H9 (cell line): ENCODE measurements at regions not wholly inside any gene's neighbourhood (a gene's known extent, or its start where the extent isn't known, plus 50 kb on each side); places are given as distances from the start of the nearest gene placed in this dataset.
"Not testable (repeated sequence)": the region's sequence is repeated elsewhere in the genome, so short reads cannot be mapped to it uniquely, and the experiment has no call there.

Experiments used
- DNase-seq: peaks from one replicate; pipeline ENCODE4 v3.0.0-alpha.2; 2017
- H2AFZ ChIP-seq: one replicate; pipeline ENCODE4 v1.6.1; 2013; ENCODE audit warnings: mild to moderate bottlenecking, low read length, control low read depth, moderate library complexity
- H2AK5ac ChIP-seq: 2 replicates; pipeline ENCODE4 v1.6.1; 2013; ENCODE audit warnings: low read length, control low read depth, mixed read lengths; ENCODE audit not compliant: insufficient read length
- H2BK120ac ChIP-seq: one replicate; pipeline ENCODE4 v1.6.1; 2013; ENCODE audit warnings: low read depth, mild to moderate bottlenecking, low read length, control low read depth, inconsistent platforms; ENCODE audit not compliant: poor library complexity, severe bottlenecking
- H2BK12ac ChIP-seq: 2 replicates; pipeline ENCODE4 v1.6.1; 2013; ENCODE audit warnings: low read length, control low read depth, mixed read lengths, low read depth; ENCODE audit not compliant: insufficient read length
- H2BK15ac ChIP-seq: 2 replicates; pipeline ENCODE4 v1.6.1; 2013; ENCODE audit warnings: low read depth, low read length, control low read depth
- H2BK20ac ChIP-seq: one replicate; pipeline ENCODE4 v1.6.1; 2013; ENCODE audit warnings: low read depth, mild to moderate bottlenecking, low read length, control low read depth, inconsistent platforms; ENCODE audit not compliant: poor library complexity, severe bottlenecking
- H2BK5ac ChIP-seq: 2 replicates; pipeline ENCODE4 v1.6.1; 2013; ENCODE audit warnings: low read length, control low read depth, mixed read lengths; ENCODE audit not compliant: insufficient read length
- H3K14ac ChIP-seq: 2 replicates; pipeline ENCODE4 v1.6.1; 2013; ENCODE audit warnings: low read length, control low read depth; ENCODE audit not compliant: insufficient read depth
- H3K18ac ChIP-seq: 2 replicates; pipeline ENCODE4 v1.6.1; 2013; ENCODE audit warnings: low read depth, mild to moderate bottlenecking, mixed read lengths, low read length, control low read depth; ENCODE audit not compliant: insufficient read length
- H3K23ac ChIP-seq: 2 replicates; pipeline ENCODE4 v1.6.1; 2013; ENCODE audit warnings: low read length, control low read depth, mixed read lengths, low read depth; ENCODE audit not compliant: insufficient read length
- H3K23me2 ChIP-seq: 2 replicates; pipeline ENCODE4 v1.6.1; 2013; ENCODE audit warnings: low read depth, mild to moderate bottlenecking, mixed read lengths, low read length, control low read depth; ENCODE audit not compliant: insufficient read length, poor library complexity, severe bottlenecking
- H3K27ac ChIP-seq: 2 replicates; pipeline ENCODE4 v1.5.1; 2013; ENCODE audit warnings: low read length, control low read depth, mixed read lengths, low read depth; ENCODE audit not compliant: insufficient read length
- H3K27me3 ChIP-seq: 2 replicates; pipeline ENCODE4 v1.6.1; 2013; ENCODE audit warnings: low read length, control low read depth, inconsistent platforms; ENCODE audit not compliant: insufficient read depth
- H3K4ac ChIP-seq: 2 replicates; pipeline ENCODE4 v1.6.1; 2013; ENCODE audit warnings: low read depth, mild to moderate bottlenecking, control low read depth, inconsistent platforms, low read length, moderate library complexity
- H3K4me1 ChIP-seq: 2 replicates; pipeline ENCODE4 v1.6.1; 2013; ENCODE audit warnings: low read length, control low read depth, inconsistent platforms; ENCODE audit not compliant: insufficient read depth
- H3K4me2 ChIP-seq: 2 replicates; pipeline ENCODE4 v1.6.1; 2013; ENCODE audit warnings: low read length, control low read depth, mixed read lengths; ENCODE audit not compliant: insufficient read length, insufficient read depth
- H3K56ac ChIP-seq: 2 replicates; pipeline ENCODE4 v1.6.1; 2013; ENCODE audit warnings: low read depth, mild to moderate bottlenecking, mixed read lengths, low read length, control low read depth; ENCODE audit not compliant: insufficient read length
- H3K79me1 ChIP-seq: 2 replicates; pipeline ENCODE4 v1.6.1; 2013; ENCODE audit warnings: low read depth, mild to moderate bottlenecking, moderate library complexity, low read length, control low read depth, inconsistent platforms; ENCODE audit not compliant: insufficient read depth, poor library complexity, severe bottlenecking
- H3K79me2 ChIP-seq: 2 replicates; pipeline ENCODE4 v1.6.1; 2013; ENCODE audit warnings: low read length, control low read depth, inconsistent platforms; ENCODE audit not compliant: insufficient read depth
- H3K9ac ChIP-seq: 2 replicates; pipeline ENCODE4 v1.6.1; 2013; ENCODE audit warnings: low read length, control low read depth, mixed read lengths; ENCODE audit not compliant: insufficient read length; ENCODE audit errors: extremely low read depth
- H3K9me3 ChIP-seq: one replicate; pipeline ENCODE4 v1.6.1; 2013; ENCODE audit warnings: low read depth, low read length, inconsistent platforms; ENCODE audit not compliant: control insufficient read depth
- H3T11ph ChIP-seq: one replicate; pipeline ENCODE4 v1.6.1; 2013; ENCODE audit warnings: mild to moderate bottlenecking, low read length, control low read depth, inconsistent platforms
- H4K20me1 ChIP-seq: one replicate; pipeline ENCODE4 v1.6.1; 2013; ENCODE audit not compliant: control insufficient read depth, insufficient read length, insufficient read depth
- H4K5ac ChIP-seq: 2 replicates; pipeline ENCODE4 v1.6.1; 2013; ENCODE audit warnings: low read depth, mild to moderate bottlenecking, mixed read lengths, low read length, control low read depth; ENCODE audit not compliant: insufficient read length
- H4K8ac ChIP-seq: replicated peaks from 2 replicates; pipeline ENCODE4 v1.6.1; 2013; ENCODE audit warnings: low read length, control low read depth, mixed read lengths, low read depth; ENCODE audit not compliant: insufficient read length
- H4K91ac ChIP-seq: 2 replicates; pipeline ENCODE4 v1.6.1; 2013; ENCODE audit warnings: low read depth, mild to moderate bottlenecking, moderate library complexity, mixed read lengths, low read length, control low read depth; ENCODE audit not compliant: insufficient read length
- H3K27ac Mint-ChIP-seq, 3 experiments: 2 replicates in 2 of 3; 3 replicates in 1 of 3; pipeline ENCODE4 v1.8.0; 2020 to 2021; ENCODE audit warnings: mixed read lengths in 3 of 3, mild to moderate bottlenecking in 1 of 3, moderate library complexity in 1 of 3
- H3K27me3 Mint-ChIP-seq: 2 replicates; pipeline ENCODE4 v1.8.0; 2021; ENCODE audit warnings: low read depth, mild to moderate bottlenecking, moderate library complexity, mixed read lengths
- H3K36me3 Mint-ChIP-seq, 3 experiments: 2 replicates in 2 of 3; 3 replicates in 1 of 3; pipeline ENCODE4 v1.8.0; 2020 to 2021; ENCODE audit warnings: low read depth in 3 of 3, mixed read lengths in 3 of 3; ENCODE audit not compliant: insufficient read depth in 1 of 3
- H3K4me1 Mint-ChIP-seq, 2 experiments: 2 replicates each; pipeline ENCODE4 v1.8.0; 2020; ENCODE audit warnings: mixed read lengths in 2 of 2
- H3K4me3 Mint-ChIP-seq, 2 experiments: 2 replicates in 1 of 2; 3 replicates in 1 of 2; pipeline ENCODE4 v1.8.0; 2020 to 2021; ENCODE audit warnings: mild to moderate bottlenecking in 2 of 2, mixed read lengths in 2 of 2, moderate library complexity in 1 of 2
- H3K9me3 Mint-ChIP-seq, 2 experiments: 2 replicates in 1 of 2; 3 replicates in 1 of 2; pipeline ENCODE4 v1.8.0; 2020; ENCODE audit warnings: mild to moderate bottlenecking in 2 of 2, mixed read lengths in 2 of 2, moderate library complexity in 1 of 2
- WGBS: extraction: QIAGEN DNeasy Blood & Tissue Kit; methylation state at CpG from one replicate; pipeline ENCODE4 v1.1.7; 2013; ENCODE audit warnings: missing lambda C conversion rate, low lambda C conversion rate, mixed read lengths; ENCODE audit not compliant: insufficient read length; ENCODE audit errors: extremely low coverage; 5-methylcytosine and 5-hydroxymethylcytosine counted together
- TF ChIP-seq, protein P1 (sequence below): fragments of 200-600 bp; sonication (generic); conservative IDR thresholded peaks from 3 replicates; pipeline ENCODE4 v1.8.0; 2021; ENCODE audit warnings: antibody characterized with exemption, mild to moderate bottlenecking

DNA sequence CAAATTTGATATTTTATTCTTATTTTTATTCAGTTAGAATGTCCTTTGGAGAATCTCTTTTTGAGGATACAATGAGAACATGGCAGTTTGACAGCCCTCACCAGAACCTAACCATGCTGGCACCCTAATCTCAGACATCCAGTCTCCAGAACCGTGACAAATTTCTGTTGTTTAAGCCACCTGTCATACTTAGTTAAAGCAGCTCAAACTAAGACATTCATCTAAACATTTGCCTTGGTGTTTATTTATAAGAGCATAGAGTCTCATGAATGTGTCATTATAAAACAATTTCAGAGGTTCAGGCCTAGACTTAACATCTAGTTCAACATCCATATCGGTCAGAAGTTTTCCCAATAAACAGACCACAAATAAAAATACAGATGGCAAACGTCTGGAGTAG lies 125.1 kb upstream of the FUNDC1 start:
- no peak overlapping the region for H3K9ac ChIP-seq
- TF ChIP-seq, protein P1, sequence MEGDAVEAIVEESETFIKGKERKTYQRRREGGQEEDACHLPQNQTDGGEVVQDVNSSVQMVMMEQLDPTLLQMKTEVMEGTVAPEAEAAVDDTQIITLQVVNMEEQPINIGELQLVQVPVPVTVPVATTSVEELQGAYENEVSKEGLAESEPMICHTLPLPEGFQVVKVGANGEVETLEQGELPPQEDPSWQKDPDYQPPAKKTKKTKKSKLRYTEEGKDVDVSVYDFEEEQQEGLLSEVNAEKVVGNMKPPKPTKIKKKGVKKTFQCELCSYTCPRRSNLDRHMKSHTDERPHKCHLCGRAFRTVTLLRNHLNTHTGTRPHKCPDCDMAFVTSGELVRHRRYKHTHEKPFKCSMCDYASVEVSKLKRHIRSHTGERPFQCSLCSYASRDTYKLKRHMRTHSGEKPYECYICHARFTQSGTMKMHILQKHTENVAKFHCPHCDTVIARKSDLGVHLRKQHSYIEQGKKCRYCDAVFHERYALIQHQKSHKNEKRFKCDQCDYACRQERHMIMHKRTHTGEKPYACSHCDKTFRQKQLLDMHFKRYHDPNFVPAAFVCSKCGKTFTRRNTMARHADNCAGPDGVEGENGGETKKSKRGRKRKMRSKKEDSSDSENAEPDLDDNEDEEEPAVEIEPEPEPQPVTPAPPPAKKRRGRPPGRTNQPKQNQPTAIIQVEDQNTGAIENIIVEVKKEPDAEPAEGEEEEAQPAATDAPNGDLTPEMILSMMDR = no peak
- DNase-seq = no peak
- peaks cover 21% of the 10 kb centered on the region for H3K9me3 ChIP-seq
- no peak overlapping the region for H2AFZ ChIP-seq
- H3K14ac ChIP-seq = no peak overlapping the region
- H2BK120ac ChIP-seq = no peak overlapping the region
- H3K27ac Mint-ChIP-seq = no peak overlapping the region
- H4K8ac ChIP-seq = no peak overlapping the region
- H4K91ac ChIP-seq = no peak overlapping the region
- no peaks in the 10 kb centered on the region for H4K20me1 ChIP-seq
- no peak overlapping the region for H2BK15ac ChIP-seq
- no peaks in the 10 kb centered on the region; the same call in 1 of the 2 replicates for H3K27me3 Mint-ChIP-seq
- peaks cover 53 to 71% of the 10 kb centered on the region in 2 experiments for H3K9me3 Mint-ChIP-seq
- H3K23me2 ChIP-seq = no peaks in the 10 kb centered on the region
- no peak overlapping the region for H3K4me2 ChIP-seq
- no peak overlapping the region for H3K56ac ChIP-seq
- H2BK20ac ChIP-seq = no peak overlapping the region
- WGBS = no CpG with 5 or more reads among the region's 3 CpGs
- no peak overlapping the region for H2AK5ac ChIP-seq
- peaks cover 0 to 4% (median 3%) of the 10 kb centered on the region in 3 experiments; a peak in 3 of 7 replicates for H3K36me3 Mint-ChIP-seq
- H2BK12ac ChIP-seq = no peak overlapping the region
- H3K4me1 Mint-ChIP-seq = no peaks in the 10 kb centered on the region
- H3T11ph ChIP-seq = no peak overlapping the region
- H3K4me3 Mint-ChIP-seq = no peak overlapping the region
- no peak overlapping the region for H2BK5ac ChIP-seq
- no peaks in the 10 kb centered on the region for H3K4me1 ChIP-seq
- H3K79me2 ChIP-seq = no peaks in the 10 kb centered on the region
- no peak overlapping the region for H4K5ac ChIP-seq
- H3K4ac ChIP-seq = no peak overlapping the region
- H3K27me3 ChIP-seq = no peaks in the 10 kb centered on the region
- H3K23ac ChIP-seq = no peak overlapping the region
- H3K18ac ChIP-seq = no peak overlapping the region
- H3K27ac ChIP-seq = no peak overlapping the region
- no peaks in the 10 kb centered on the region for H3K79me1 ChIP-seq

DNA sequence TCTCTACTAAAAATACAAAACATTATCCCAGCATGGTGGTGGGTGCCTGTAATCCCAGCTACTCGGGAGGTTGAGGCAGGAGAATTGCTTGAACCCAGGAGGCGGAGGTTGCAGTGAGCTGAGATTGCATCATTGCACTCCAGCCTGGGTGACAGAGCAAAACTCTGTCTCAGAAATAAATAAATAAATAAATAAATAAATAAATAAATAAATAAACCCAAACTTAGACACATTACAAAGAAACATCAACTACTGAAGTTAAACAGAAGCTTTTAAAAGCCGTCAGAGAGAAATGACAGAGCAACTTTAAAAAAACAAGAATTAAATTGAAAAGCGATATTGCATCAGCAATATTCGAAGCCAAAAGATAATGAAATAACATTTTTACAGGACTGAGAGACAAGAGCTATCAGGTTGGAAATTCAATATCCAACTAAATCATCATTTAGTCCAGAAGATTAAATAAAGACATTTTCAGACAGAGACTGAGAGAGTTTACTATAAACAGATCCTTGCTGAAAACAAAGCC lies 115.1 kb upstream of the FUNDC1 start:
- H3K4me1 Mint-ChIP-seq, H3K56ac ChIP-seq, H2BK20ac ChIP-seq, H3K27ac ChIP-seq, H3K79me2 ChIP-seq, H3K23me2 ChIP-seq, H3K9ac ChIP-seq, H2BK12ac ChIP-seq, H3K9me3 ChIP-seq, H3K27me3 ChIP-seq, H4K8ac ChIP-seq, H2BK5ac ChIP-seq, DNase-seq, H2BK120ac ChIP-seq, H3K18ac ChIP-seq, H4K20me1 ChIP-seq, H3K27ac Mint-ChIP-seq, H3K36me3 Mint-ChIP-seq, H3K4me1 ChIP-seq, H3K4ac ChIP-seq, H3K23ac ChIP-seq, H3K27me3 Mint-ChIP-seq, H2BK15ac ChIP-seq, H2AK5ac ChIP-seq, H3K79me1 ChIP-seq, H3K4me2 ChIP-seq, H3K14ac ChIP-seq, H3K4me3 Mint-ChIP-seq, H4K5ac ChIP-seq, H2AFZ ChIP-seq, H3T11ph ChIP-seq, H4K91ac ChIP-seq: not testable (repeated sequence)
- H3K9me3 Mint-ChIP-seq = peaks cover 45 to 59% of the 10 kb centered on the region in 2 experiments
- WGBS = no CpG with 5 or more reads among the region's 5 CpGs
